ENCODE measurements at regions not wholly inside any gene's neighbourhood (a gene's known extent, or its start where the extent isn't known, plus 50 kb on each side); places are given as distances from the start of the nearest gene placed in this dataset.

DNA sequence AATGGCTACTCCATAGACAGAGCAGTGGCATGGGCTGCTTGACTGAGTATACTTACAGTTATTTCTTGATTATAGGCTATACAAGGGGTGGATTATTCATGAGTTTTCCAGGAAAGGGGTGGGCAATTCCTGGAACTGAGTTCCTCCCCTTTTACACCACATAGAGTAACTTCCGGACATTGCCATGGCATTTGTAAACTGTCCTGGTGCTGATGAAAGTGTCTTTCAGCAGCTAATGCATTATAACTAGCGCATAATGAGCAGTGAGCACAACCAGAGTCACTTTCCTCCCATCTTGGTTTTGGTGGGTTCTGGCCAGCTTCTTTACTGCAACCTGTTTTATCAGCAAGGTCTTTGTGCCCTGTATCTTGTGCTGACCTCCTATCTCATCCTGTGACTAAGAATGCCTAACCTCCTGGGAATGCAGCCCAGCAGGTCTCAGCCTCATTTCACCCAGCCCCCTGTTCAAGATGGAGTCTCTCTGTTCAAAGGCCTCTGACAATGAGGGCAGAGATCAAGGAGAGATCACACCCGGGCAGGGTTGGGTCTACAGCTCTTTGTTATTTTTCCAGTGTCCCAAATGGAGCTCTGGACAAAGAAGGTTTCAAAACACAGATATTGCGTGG, 468.4 kb upstream of the PRKX start:
- Histone ChIP-seq H3K9ac (ENCODE audit: low read length in 3 of 3) (no peak overlapping the region), H3K36me3 (ENCODE audit: control insufficient read depth in 2 of 3, insufficient read depth in 3 of 3, low read length in 3 of 3) (no peaks in the 10 kb centered on the region), H3K27ac (ENCODE audit: low read depth in 2 of 2, low read length in 2 of 2) (no peak overlapping the region), H3K4me1 (ENCODE audit: control insufficient read depth in 2 of 3, insufficient read depth in 2 of 3, low read depth in 1 of 3, low read length in 3 of 3) (no peaks in the 10 kb centered on the region), H3K9me3 (ENCODE audit: control insufficient read depth in 2 of 3, insufficient read depth in 1 of 3, low read length in 3 of 3) (no peaks in the 10 kb centered on the region), H3K4me3 (ENCODE audit: low read length in 3 of 3) (no peak overlapping the region), H3K27me3 (ENCODE audit: control insufficient read depth, insufficient read depth, low read length) (no peaks in the 10 kb centered on the region)
- intact Hi-C loops (cut with DNase I), result no loop called here
- TF ChIP-seq, protein P1, sequence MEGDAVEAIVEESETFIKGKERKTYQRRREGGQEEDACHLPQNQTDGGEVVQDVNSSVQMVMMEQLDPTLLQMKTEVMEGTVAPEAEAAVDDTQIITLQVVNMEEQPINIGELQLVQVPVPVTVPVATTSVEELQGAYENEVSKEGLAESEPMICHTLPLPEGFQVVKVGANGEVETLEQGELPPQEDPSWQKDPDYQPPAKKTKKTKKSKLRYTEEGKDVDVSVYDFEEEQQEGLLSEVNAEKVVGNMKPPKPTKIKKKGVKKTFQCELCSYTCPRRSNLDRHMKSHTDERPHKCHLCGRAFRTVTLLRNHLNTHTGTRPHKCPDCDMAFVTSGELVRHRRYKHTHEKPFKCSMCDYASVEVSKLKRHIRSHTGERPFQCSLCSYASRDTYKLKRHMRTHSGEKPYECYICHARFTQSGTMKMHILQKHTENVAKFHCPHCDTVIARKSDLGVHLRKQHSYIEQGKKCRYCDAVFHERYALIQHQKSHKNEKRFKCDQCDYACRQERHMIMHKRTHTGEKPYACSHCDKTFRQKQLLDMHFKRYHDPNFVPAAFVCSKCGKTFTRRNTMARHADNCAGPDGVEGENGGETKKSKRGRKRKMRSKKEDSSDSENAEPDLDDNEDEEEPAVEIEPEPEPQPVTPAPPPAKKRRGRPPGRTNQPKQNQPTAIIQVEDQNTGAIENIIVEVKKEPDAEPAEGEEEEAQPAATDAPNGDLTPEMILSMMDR (IDR thresholded peaks at IDR 0.05; ENCODE audit: borderline replicate concordance, extremely low read depth, insufficient read depth), result no peak
- DNase-seq (no peak), FAIRE-seq (no peak)

DNA sequence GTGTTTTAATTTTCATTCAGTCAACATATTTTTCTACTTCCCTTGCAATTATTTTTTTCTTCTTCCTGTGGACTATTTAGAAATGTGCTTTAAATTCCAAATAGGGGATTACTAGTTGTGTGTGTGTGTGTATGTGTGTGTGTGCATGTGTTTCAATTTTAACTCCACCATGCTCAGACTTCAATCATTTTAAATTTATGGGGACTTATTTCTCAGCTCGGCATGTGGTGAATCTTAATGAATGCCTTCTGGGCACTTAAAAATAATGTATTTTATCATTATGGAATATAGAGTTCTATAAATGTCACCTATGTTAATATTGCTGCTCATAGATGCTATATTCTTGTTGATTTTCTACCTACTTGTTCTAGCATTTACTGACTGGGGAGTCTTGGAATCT, 465.6 kb upstream of the PRKX start:
- intact Hi-C loops (cut with DNase I), result no loop called here
- Histone ChIP-seq H3K36me3 (ENCODE audit: control insufficient read depth in 2 of 3, insufficient read depth in 3 of 3, low read length in 3 of 3) (no peaks in the 10 kb centered on the region), H3K9ac (ENCODE audit: low read length in 3 of 3) (no peak overlapping the region), H3K4me3 (ENCODE audit: low read length in 3 of 3) (no peak overlapping the region), H3K27me3 (ENCODE audit: control insufficient read depth, insufficient read depth, low read length) (no peaks in the 10 kb centered on the region), H3K9me3 (ENCODE audit: control insufficient read depth in 2 of 3, insufficient read depth in 1 of 3, low read length in 3 of 3) (no peaks in the 10 kb centered on the region), H3K27ac (ENCODE audit: low read depth in 2 of 2, low read length in 2 of 2) (no peak overlapping the region), H3K4me1 (ENCODE audit: control insufficient read depth in 2 of 3, insufficient read depth in 2 of 3, low read depth in 1 of 3, low read length in 3 of 3) (no peaks in the 10 kb centered on the region)
- no peak for FAIRE-seq
- DNase-seq, result no peak
- TF ChIP-seq, protein P1 (IDR thresholded peaks at IDR 0.05; ENCODE audit: borderline replicate concordance, extremely low read depth, insufficient read depth), result no peak

DNA sequence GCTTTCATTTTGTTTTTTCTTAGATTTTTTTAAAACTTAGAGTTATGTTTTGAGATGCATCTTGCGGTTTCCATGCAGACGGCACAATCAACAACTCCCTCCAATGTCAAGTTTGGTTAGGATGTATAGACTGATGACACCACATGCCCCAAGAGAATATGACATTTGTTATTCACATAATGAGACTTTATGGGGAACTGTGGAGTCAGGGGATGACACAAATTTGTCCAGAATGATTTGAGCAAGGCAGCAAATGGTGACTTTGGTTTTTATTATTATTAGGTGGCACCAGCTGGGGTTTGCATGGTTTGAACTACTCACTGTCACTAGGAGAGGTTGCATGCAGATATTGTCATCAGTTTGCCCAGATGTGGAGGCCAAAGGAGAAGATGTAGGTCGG, 461.8 kb upstream of the PRKX start:
- Histone ChIP-seq H3K4me1 (ENCODE audit: control insufficient read depth in 2 of 3, insufficient read depth in 2 of 3, low read depth in 1 of 3, low read length in 3 of 3) (no peaks in the 10 kb centered on the region), H3K9me3 (ENCODE audit: control insufficient read depth in 2 of 3, insufficient read depth in 1 of 3, low read length in 3 of 3) (no peaks in the 10 kb centered on the region), H3K9ac (ENCODE audit: low read length in 3 of 3) (no peak overlapping the region), H3K36me3 (ENCODE audit: control insufficient read depth in 2 of 3, insufficient read depth in 3 of 3, low read length in 3 of 3) (no peaks in the 10 kb centered on the region), H3K27me3 (ENCODE audit: control insufficient read depth, insufficient read depth, low read length) (no peaks in the 10 kb centered on the region), H3K27ac (ENCODE audit: low read depth in 2 of 2, low read length in 2 of 2) (no peak overlapping the region), H3K4me3 (ENCODE audit: low read length in 3 of 3) (no peak overlapping the region)
- intact Hi-C loops (cut with DNase I), result no loop called here
- TF ChIP-seq, protein P1 (IDR thresholded peaks at IDR 0.05; ENCODE audit: borderline replicate concordance, extremely low read depth, insufficient read depth), result no peak
- FAIRE-seq (no peak), DNase-seq (no peak)

DNA sequence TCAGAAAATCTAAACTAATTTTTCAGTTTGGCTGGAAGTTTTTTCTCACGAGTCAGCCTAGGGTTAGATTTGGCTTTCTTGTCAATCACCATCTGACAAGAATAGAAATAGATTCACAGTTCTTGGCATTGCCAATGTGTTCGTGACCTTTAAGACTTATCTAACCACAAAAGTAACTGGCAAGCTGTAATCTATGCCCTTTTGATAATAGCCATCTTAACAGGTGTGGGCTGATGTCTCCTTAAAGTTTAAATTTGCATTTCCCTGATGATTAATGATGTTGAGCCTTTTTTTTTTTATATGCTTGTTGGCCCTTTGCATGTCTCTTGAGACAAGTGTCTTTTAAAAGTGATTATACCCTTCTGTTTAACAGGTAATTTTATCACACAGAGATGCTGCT, 460.3 kb upstream of the PRKX start:
- Histone ChIP-seq H3K9ac (ENCODE audit: low read length in 3 of 3) (no peak overlapping the region), H3K27ac (ENCODE audit: low read depth in 2 of 2, low read length in 2 of 2) (no peak overlapping the region), H3K4me1 (ENCODE audit: control insufficient read depth in 2 of 3, insufficient read depth in 2 of 3, low read depth in 1 of 3, low read length in 3 of 3) (no peaks in the 10 kb centered on the region), H3K36me3 (ENCODE audit: control insufficient read depth in 2 of 3, insufficient read depth in 3 of 3, low read length in 3 of 3) (no peaks in the 10 kb centered on the region), H3K9me3 (ENCODE audit: control insufficient read depth in 2 of 3, insufficient read depth in 1 of 3, low read length in 3 of 3) (no peaks in the 10 kb centered on the region), H3K27me3 (ENCODE audit: control insufficient read depth, insufficient read depth, low read length) (no peaks in the 10 kb centered on the region), H3K4me3 (ENCODE audit: low read length in 3 of 3) (no peak overlapping the region)
- DNase-seq (no peak), FAIRE-seq (no peak)
- intact Hi-C loops (cut with DNase I), result no loop called here
- TF ChIP-seq, protein P1 (IDR thresholded peaks at IDR 0.05; ENCODE audit: borderline replicate concordance, extremely low read depth, insufficient read depth), result no peak
